ENCODE measurements at regions not wholly inside any gene's neighbourhood (a gene's known extent, or its start where the extent isn't known, plus 50 kb on each side); places are given as distances from the start of the nearest gene placed in this dataset.
"Not testable (repeated sequence)": the region's sequence is repeated elsewhere in the genome, so short reads cannot be mapped to it uniquely, and the experiment has no call there.

DNA sequence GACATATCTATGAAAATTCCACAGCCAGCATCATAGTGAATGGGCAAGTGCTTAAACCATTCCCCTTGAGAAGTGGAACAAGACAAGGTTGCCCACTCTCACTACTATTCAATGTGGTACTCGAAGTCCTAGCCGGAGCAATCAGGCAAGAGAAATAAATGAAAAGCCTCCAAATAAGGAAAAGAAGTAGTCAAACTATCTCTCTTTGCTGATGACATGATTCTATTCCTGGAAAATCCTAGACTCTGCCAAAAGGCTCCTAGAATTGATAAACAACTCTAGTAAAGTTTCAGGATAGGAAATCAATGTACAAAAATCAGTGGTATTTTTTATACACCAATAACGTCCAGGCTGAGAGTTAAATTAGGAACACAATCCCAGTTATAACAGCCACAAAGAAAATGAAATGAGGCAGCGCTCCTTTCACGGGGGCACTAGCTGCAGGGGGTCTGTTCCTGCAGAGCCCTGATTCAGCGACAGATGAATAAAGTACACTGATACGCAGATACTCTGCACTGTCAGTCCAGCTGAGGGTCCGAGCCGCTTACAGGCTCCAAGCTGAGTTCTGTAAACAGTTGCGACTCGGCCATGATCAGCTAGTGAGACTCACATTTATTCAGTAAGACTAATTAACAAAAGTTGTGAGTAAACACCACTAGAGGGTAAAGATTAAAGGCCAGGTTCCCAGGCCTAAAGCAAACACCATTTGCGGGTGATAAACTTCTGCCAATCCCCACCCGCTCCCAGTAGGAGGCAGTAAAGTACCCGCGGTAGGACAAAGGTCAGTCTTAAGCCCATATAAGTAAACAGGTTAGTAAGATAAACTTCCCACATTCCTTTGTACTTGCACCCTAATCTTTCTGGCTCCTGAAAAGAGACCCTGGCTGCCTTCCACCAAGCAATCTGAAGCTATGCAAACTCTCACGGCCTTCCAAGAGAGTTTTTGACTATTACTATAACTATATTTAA is 290.6 kb upstream of the GRID2 start:
- DNase-seq (ENCODE audit: low spot score): no peak

DNA sequence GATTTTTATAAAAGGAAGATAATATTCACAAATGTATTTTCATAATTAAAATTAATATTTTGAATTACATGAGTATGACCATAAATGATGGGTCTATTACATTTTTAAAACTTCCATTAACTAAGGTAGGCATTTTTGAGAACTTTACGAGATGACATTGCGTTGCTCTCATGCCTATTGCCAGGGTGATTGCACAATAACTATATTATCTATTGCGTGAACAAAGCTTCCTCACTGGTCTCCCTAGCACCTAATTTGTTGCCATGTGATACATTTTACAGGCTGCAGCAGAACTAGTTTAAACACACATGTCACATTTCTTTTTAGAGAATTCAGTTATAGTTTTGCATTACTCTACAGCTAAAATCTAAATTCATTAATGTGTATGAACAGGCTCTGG is 289.7 kb upstream of the GRID2 start:
- DNase-seq (ENCODE audit: low spot score): no peak

DNA sequence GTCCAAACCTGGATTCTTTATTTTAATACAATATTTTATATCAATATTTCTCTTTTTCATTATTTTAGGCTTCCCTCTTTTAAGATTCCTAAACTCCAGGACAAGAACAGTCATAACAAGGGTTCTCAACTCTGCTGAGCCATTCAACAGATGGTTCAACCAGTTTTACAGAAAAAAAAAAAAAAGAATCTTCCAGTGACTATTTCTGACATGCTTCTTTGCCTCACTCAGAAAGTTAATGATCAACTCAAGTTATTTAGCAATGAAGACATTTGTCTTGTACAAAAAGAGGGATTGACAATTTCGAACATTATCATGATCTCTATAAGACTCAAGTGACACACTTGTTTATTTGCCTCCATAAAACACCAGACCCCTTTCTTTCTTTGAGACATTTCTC is 282.6 kb upstream of the GRID2 start:
- no peak for DNase-seq (ENCODE audit: low spot score)

DNA sequence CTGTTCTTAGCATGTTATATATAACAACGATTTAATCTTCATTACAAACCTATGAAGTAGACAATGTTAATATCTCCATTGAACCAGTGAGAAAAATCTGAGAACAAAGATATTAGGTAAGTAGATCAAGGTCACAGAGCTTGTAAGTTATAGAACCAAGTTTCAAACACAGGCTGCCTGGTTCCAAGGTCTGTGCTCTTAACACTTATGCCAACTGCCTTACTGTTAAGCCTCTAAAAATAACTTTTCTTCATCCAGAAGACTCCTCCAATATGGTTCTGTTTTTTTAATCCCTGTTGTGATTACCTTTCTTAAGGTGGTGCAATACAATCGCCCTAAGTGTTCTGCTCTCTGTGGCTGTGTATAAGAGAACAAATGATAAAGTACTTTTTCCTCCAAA is 282.0 kb upstream of the GRID2 start:
- no peak for DNase-seq (ENCODE audit: low spot score)

DNA sequence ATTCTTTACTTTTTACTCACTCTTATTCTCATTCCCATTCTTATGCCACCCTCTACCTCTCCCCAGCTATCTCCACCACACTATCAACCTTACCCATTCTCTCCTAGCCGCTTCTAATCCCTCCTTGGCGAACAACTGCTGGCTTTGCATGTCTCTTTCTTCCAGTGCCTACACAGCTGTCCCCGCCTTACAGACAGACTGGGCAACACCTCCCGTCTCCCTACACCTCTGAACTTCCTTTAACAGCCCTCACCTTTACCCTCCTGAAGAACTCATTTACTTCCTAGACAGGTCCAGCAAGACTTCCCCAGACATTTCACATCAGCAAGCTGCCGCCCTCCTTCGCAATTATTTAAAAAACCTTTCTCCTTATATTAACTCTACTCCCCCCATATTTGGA is 274.9 kb upstream of the GRID2 start:
- not testable (repeated sequence) for DNase-seq (ENCODE audit: low spot score)

DNA sequence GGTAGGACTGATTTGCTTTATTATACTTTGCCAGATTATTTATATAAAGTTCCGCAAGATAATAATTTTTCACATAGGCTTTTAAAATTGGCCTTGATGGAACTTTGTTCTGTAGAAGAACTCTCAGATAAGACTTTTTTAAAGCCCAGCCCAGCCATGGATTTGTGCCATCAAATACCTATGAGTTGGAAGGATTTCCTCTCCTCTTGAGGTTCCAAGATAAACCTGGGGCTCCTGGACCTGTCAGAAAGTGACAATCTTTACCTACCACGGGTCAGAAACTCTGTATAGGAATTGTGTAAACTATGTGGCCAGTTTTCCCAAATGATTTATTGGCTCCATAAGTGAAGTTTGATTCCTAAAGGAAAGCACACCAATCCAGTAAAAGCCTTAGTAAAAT is 271.9 kb upstream of the GRID2 start:
- DNase-seq (ENCODE audit: low spot score): no peak

DNA sequence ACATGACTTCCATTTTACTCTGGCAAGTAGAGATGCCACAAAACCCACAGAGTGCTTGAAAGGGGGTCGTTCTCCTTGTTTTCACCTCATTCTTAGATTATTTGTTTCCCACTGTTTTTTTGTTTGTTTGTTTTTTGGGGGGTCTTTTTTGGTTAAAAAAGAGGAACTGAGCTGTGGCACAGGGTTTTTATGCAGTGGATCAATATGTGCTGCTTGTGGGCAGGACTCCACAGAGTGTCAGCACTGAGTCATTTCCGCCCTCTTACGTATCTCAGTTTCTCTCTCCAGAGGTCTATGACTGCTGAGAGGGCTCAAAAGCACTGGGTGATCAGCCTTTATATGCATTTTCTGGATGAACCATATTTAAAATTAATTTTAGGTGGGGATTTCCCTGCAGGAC is 268.1 kb upstream of the GRID2 start:
- DNase-seq (ENCODE audit: low spot score): no peak

DNA sequence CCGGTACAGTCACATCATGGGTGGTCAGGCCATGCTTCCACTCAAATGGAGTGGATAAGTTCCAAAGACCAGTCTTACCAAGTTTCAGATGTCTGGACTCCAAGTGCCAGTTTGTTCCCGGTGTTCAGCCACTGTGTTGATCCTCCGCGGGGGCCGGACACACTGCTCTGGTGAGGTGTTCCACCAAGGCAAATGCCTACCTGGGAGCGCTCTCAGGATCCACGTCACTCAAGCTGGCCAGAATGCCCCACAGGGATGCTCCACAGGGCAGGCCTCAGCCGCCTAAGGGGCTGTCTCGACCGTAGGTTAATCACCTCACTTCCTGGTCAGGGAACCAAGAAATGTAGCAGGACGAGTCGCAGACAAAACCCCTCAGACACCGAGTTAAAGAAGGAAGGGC is 258.0 kb upstream of the GRID2 start:
- DNase-seq (ENCODE audit: low spot score): no peak

DNA sequence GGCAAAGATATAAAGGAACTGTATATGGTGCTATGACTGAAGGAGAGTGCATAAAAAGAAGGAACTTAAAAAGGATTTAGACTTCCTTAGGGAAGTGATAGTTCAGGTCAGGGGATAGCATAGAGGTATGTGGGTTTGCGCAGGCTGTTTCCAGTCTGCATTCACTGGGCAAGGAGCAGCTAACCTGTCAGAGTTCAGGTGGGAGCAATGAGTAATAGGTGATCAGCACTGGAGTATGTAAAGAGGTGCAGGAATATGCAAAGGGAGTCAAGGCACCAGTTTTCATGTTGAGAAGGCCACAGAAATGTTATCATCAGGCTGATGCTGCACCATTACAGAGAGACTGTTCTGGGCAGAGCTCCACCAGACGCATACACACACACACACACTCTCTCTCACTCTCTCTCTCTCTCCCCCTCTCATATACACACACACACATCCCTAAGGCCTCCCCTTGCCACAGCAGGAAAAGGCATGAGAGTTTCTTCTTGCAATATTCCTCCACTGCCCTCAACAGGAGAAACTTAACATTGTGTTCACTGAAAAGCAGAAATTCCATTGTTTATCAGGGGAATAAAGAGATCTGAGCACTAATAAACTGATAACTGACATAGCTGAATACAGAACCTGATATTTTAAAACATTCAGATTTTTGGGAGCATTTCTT is 256.4 kb upstream of the GRID2 start:
- DNase-seq (ENCODE audit: low spot score): no peak

DNA sequence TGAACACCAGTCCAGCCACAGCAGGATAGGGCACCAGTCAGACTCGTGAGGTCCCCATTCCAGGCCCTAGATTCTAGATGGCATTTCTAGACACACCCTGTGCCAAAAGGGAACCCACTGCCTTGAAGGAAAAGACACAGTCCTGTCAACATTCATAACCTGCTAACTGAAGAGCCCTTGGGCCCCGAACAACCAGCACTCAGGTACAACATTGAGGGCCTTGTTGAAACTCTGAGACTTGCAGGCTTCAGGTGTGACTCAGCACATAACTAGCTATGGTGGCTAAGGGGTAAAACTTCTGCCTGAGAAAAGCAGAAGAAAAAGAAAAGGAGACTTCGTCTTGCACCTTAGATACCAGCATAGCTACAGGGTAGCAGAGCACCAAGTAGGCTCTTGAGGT is 252.9 kb upstream of the GRID2 start:
- no peak for DNase-seq (ENCODE audit: low spot score)

DNA sequence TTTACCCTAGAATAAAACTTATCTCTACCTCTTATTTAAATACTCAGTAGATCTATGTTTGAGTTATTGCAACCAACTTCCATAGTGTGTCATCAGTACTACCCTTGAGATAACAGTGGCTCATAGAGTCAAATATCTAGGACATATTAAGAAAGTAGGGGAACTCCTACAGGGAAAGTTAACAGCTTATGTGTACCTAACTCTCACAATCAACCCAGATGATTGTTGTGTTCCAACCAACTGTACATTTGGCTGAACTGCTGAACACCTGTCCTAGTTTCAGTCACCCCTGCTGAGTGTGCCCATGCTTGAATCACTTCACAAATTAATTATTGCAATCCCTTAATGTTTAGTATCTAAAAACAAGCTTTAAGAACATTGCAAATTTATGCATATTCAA is 244.2 kb upstream of the GRID2 start:
- DNase-seq (ENCODE audit: low spot score): no peak

DNA sequence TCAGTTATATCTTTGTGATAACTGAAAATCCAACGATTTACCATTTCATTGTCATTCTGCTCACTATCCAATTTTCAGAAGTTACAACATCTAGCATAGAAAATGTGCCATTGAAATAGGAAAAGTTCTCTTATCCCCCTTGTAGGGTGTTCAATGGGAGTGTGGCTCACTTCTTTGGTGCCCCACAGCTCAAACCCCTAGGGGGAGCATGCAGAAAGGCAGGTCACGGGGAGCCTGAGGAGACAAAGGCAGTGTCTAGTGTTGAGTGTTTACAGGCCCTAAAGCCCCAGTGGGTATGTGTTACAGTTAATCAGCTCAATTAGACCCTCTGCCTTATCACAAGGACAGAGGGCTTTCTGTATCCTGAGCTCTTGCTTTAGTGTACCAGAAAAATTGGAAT is 243.4 kb upstream of the GRID2 start:
- no peak for DNase-seq (ENCODE audit: low spot score)

DNA sequence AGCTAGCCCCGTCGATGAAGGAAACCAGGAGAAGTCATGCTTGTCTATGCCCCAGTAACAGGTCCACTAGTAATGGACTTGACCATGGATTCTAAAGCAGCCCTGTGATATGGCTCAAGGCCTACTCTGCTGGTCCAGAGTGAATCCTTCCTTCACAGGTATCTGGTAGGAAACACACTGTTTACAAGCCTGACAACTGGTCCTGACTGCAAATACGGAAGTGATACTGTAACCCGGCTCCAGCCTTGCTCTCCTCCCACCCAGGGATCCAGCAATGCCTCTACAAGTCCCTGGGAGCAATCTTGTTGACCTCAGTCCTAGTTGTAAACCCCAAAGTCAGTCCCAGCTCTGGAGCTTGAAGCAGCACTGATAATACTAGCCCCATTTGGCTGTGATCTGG is 239.2 kb upstream of the GRID2 start:
- DNase-seq (ENCODE audit: low spot score): no peak

DNA sequence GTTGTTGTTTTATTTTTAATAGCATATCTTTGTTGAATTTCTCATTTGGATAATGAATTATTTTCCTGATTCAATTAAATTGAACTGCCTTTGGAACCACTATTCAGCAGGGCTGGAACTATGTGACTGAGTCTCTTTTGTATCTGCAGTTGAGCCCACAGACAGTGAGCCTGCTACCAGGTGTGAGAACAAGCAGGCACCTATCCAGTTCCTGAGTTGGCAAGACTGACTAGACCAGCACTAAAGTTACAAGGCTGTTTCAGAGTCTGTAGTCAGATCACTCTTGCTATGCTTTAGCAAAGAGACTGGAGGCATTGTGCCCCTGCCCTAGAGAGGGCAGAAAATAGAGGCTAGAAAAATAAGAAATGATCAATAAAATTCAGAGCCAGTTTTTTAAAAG is 237.3 kb upstream of the GRID2 start:
- DNase-seq (ENCODE audit: low spot score): no peak

DNA sequence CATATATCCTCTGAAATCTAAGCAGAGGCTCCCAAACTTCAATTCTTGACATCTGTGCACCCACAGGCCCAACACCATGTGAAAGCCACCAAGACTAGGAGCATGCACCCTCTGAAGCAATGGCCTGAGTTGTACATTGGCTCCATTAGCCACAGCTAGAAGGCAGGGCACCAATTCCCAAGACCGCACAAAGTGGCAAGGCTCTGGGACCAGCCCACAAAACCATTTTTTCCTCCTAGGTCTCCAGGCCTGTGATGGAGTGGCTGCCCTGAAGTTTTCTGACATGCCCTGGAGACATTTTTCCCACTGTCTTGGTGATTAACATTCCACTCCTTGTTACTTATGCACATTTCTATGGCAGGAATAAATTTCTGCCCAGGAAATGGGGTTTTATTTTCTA is 232.2 kb upstream of the GRID2 start:
- DNase-seq (ENCODE audit: low spot score): no peak

DNA sequence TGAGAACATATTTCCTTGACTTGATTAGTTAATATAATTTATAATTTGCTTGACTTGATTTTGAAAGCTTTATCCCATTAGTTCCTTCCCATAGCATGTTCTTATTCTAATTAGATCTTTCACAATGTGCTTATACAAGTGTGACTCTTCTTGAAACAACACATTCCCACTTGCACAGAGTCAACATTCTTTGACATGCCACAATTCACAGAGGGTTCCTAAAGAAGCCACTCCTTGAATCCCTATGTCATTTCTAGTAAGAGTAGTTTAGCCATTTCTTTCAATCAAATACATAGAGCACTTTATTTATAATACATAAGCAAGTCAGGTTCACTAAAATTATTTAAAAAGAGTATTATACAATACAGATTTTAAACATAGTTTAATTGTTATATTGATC is 228.9 kb upstream of the GRID2 start:
- DNase-seq (ENCODE audit: low spot score): no peak

DNA sequence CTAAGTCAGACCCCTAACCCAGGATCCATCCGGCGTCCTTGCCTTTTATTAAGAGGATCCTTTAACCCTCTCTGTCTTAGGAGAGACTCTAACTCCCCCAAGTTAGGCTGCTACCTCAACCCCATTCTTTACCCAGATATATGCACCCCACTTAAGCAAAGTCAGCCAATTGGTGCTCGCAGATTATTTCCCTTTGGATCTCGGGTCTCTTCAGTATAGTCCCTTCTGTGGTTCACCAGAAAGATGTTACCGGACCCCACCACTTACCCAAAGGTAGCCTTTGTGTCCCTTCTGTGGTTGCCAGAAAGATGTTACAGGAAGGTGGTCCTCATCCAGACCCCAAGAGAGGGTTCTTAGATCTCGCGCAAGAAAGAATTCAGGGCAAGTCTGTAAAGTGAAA is 212.9 kb upstream of the GRID2 start:
- DNase-seq (ENCODE audit: low spot score): no peak

DNA sequence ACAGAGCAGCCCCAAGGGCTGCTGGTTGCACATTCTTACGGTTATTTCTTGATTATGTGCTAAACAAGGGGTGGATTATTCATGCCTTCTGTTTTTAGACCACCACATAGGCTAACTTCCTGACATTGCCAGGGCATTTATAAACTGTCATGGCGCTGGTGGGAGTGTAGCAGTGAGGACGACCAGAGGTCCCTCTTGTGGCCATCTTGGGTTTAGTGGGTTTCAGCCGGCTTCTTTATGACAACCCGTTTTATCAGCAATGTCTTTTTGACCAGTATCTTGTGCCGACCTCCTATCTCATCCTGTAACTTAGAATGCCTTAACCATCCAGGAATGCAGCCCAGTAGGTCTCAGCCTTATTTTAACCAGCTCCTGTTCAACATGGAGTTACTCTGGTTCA is 212.4 kb upstream of the GRID2 start:
- no peak for DNase-seq (ENCODE audit: low spot score)

DNA sequence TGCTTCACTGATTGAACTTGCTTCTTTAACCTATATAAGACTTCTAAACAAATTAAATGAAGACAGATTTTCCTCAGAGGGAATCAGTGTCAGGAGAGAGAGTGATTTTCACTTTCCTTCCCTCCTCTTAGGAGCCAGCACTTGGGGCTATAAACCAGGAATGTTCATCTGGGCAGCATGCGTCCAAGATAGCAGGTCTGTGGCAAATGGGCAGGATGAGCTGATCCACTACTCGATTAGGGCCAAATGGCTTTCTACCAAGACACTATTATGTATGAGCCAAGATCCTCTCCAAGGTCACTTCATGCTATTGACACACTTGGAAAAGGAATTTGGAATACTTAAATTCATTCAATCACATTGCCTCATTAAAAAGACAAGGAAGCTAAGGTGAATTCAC is 203.9 kb upstream of the GRID2 start:
- no peak for DNase-seq (ENCODE audit: low spot score)

DNA sequence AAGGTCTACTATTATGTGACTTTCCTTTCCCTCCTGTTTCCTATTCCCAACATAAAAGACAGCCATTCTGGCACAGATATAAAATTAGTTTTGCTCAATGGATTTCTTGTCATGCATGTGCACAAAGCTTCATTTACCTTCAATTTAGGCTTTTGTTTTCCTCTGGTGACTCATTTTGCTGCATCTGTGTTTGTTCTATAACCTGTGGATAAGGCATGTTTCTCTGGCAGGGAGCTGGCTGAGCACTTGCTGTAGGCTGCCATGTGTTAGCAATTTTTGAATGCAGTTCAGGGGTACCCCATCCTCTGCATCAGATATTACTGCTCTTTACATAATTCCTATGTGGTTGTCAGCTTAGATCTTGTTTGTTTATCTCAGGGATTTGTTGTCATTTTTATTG is 202.8 kb upstream of the GRID2 start:
- no peak for DNase-seq (ENCODE audit: low spot score)

DNA sequence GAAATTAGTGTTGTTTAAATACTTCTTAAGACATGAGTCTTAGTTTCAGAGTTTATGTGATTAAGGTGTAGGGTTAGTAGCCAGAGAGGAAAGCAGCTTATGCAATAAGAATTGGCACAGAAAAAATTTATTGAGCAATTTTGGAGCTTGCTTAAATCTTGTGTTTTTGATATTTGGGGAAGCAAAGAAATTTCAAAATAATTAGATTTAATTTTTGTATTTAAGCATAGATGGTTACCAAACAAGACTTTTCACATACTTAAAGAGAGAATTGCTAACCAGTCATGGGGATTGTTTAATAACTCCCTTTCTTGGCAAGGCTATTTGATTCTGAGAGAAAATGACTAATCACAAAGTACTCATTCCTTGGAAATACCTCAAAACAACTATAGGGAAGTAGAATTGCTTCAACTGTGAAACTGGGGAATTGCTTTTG is 202.0 kb upstream of the GRID2 start:
- peak; percentile 13 for DNase-seq (ENCODE audit: low spot score)

DNA sequence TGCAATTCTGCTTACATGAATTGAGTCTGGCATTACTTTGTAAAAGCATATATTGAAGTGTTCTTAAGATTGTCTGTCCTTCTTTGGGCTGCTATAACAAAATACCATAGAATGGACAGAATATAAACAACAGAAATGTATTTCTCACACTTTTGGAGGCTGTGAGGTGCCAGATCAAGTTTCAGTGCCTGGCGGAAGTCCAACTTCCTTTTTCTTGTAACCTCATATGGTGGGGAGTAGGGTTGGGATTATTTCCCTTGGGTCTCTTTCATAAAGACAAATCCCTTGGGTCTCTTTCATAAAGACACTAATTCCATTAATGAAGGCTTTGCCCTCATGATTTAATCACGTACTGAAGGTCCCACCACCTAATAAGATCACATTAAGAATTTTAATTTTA is 199.3 kb upstream of the GRID2 start:
- no peak for DNase-seq (ENCODE audit: low spot score)

DNA sequence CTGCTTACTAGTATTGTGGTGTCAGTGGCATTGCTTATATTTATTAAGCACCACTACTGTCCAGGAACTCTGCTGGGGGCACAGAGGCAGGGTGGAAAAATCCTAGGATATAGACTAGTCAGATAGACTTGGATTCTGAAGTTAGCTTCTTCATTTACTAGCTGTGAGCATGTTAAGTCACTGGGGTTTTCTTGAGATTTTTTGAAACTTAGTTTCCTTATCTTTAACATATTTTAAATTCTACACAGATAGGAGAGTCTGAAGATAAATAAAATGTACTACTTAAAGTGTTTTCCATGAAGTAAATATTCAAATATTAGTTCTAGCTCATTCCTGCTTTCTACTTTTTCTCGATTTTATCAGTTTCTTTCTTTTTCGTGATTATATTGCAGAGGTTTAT is 196.9 kb upstream of the GRID2 start:
- DNase-seq (ENCODE audit: low spot score): no peak

DNA sequence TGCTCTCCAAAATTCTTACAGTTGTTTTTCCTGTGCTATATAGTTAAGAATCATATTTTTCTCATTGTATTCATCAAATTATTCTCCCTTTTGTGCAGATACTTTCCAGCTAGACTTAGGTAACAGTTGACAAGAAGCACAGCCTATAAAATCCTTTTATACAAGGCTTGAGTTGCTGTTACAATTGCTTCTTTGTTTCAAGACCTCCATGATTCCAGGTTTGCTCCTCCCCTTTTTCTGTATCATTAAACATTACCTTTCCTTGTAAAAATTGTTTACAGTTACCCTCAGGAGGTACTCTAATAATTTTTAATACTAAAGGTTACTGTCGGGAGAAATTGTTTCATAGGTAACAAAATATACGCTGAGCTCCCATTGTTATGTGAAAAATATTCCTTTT is 192.3 kb upstream of the GRID2 start:
- no peak for DNase-seq (ENCODE audit: low spot score)

Measured in kidney tubule cell (primary cell).